Peyer's patch (tissue), 4 donors: ENCODE measurements at regions not wholly inside any gene's neighbourhood (a gene's known extent, or its start where the extent isn't known, plus 50 kb on each side); places are given as distances from the start of the nearest gene placed in this dataset.

Experiments
- DNase-seq, 3 donors: peaks; one replicate each; pipeline ENCODE4 v3.0.0-alpha.2; 2017 to 2019
- H3K27ac ChIP-seq, 4 donors: fragments of 200-600 bp; sonication (generic); one replicate each; pipeline ENCODE4 v1.5.1; 2016 to 2019
- H3K27me3 ChIP-seq, 2 donors: fragments of 200-600 bp; sonication (generic); one replicate each; pipeline ENCODE4 v1.5.1; 2019
- H3K36me3 ChIP-seq, 3 donors: fragments of 200-600 bp; sonication (generic); one replicate each; pipeline ENCODE4 v1.5.1; 2016 to 2019
- H3K4me1 ChIP-seq, 4 donors: fragments of 200-600 bp; sonication (generic); one replicate each; pipeline ENCODE4 v1.5.1; 2016 to 2019
- H3K4me3 ChIP-seq, 4 donors: fragments of 200-600 bp; sonication (generic); 1 replicate in 3 of 4; 2 replicates in 1 of 4; pipeline ENCODE4 v1.5.1; 2016 to 2019; ENCODE audit warnings: mild to moderate bottlenecking in 1 of 4
- H3K9me3 ChIP-seq, 4 donors: fragments of 200-600 bp; sonication (generic); one replicate each; pipeline ENCODE4 v1.5.1; 2016 to 2019; ENCODE audit warnings: mild to moderate bottlenecking in 1 of 4
- CTCF ChIP-seq, 6 experiments: fragments of 450-650 bp in 4 of 6; fragments of 200-600 bp in 2 of 6; sonication (generic) in 1 of 6; IDR thresholded peaks; one replicate each; pipeline ENCODE4 v1.5.1; 2017 to 2019; ENCODE audit warnings: antibody characterized with exemption in 6 of 6, mild to moderate bottlenecking in 3 of 6, moderate library complexity in 1 of 6
- POLR2A ChIP-seq, 2 donors: fragments of 450-650 bp; IDR thresholded peaks; one replicate each; pipeline ENCODE4 v1.5.1; 2017; ENCODE audit warnings: antibody characterized with exemption in 2 of 2, mild to moderate bottlenecking in 2 of 2, moderate library complexity in 2 of 2

- Histone ChIP-seq H3K27me3 (no peaks in the 10 kb centered on the region), H3K9me3 (no peaks in the 10 kb centered on the region), H3K36me3 (no peaks in the 10 kb centered on the region), H3K27ac (no peak overlapping the region), H3K4me1 (no peaks in the 10 kb centered on the region), H3K4me3 (no peak overlapping the region)
- no peak for TF ChIP-seq POLR2A (IDR thresholded peaks at IDR 0.05)
- TF ChIP-seq CTCF (IDR thresholded peaks at IDR 0.05): no peak
- no peak for DNase-seq
These were observed 370.3 kb downstream of the BMPER start for GRCh38 chr7:34275624-34276023.

DNA sequence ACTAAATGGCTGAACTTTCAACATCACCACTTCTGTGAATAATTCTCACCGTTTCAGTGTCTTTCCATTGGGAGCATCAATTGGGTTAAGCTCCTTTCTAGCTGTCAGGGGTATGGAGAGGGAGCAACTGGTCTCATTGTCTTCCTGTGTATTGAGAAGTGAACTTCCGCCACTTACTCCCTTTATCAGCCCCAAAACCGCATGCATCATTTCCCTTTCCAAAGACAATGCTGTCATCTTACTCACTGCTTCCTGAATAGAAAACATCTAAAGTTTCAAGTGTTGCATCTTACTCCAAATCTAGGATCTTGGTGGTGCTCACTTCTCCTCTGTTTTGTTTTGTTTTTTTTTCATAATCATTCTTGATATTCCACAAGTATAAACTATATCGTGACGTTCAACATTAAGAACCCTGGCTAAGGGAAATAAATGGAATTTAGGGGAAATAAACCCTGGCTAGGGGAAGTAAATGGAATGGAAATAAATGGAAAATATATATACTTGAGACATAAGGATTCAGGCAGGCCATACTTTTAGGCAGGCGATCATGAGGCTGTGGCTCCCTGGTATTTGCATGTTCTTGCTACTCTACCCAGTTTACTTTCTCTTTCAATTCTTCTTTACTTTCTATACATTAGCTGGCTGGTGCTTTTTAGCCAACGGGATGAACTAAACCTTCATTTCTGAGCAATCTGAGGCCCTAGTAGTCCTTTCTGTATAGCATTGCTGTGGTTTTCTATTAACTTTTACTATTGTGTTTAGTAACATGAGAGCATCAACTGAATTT, 371.9 kb downstream of the BMPER start:
- H3K27me3 ChIP-seq: no peaks in the 10 kb centered on the region
- H3K36me3 ChIP-seq: no peaks in the 10 kb centered on the region
- no peak for DNase-seq
- TF ChIP-seq CTCF (IDR thresholded peaks at IDR 0.05) (no peak), POLR2A (IDR thresholded peaks at IDR 0.05) (no peak)
- no peak overlapping the region for H3K4me3 ChIP-seq
- H3K9me3 ChIP-seq: peaks cover 0 to 5% (median 0%) of the 10 kb centered on the region in 4 donors
- H3K4me1 ChIP-seq: no peaks in the 10 kb centered on the region
- no peak overlapping the region for H3K27ac ChIP-seq

DNA sequence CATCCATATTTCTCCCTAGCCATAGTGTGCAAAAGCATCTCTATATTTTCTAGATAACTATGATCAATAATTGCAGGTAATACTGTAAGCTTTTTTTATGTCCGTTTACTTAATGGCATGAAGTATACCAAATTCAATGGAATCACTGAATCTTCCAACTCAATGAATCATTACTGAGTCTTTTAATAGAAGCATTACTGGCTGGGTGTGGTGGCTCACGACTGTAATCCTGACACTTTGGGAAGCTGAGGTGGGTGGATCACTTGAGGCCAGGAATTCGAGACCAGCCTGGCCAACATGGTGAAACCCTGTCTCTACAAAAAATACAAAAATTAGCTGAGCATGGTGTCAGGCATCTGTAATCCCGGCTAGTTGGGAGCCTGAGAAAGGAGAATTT, 372.5 kb downstream of the BMPER start:
- Histone ChIP-seq H3K4me3 (no peak overlapping the region), H3K36me3 (no peaks in the 10 kb centered on the region), H3K27me3 (no peaks in the 10 kb centered on the region), H3K9me3 (peaks cover 0 to 5% (median 0%) of the 10 kb centered on the region in 4 donors), H3K4me1 (no peaks in the 10 kb centered on the region), H3K27ac (no peak overlapping the region)
- no peak for DNase-seq
- TF ChIP-seq POLR2A (IDR thresholded peaks at IDR 0.05): no peak
- TF ChIP-seq CTCF (IDR thresholded peaks at IDR 0.05): no peak

DNA sequence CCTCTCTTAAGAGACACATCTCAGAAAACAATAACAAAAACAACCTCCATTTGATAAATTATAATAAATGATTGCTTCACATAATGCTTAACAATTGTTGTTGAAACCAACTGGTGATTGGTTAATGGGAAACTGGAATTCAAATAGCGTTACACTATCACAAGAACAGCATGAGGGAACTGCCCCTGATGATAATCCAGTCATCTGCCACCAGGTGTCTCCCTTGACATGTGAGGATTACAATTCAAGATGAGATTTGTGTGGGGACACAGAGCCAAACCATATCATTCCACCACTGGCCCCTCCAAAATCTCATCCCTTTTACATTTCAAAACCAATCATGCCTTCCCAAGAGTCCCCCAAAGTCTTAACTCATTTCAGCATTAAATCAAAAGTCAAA, 375.9 kb downstream of the BMPER start:
- Histone ChIP-seq H3K36me3 (no peaks in the 10 kb centered on the region), H3K4me1 (no peaks in the 10 kb centered on the region), H3K27me3 (no peaks in the 10 kb centered on the region), H3K4me3 (no peak overlapping the region), H3K27ac (no peak overlapping the region), H3K9me3 (peaks cover 0 to 5% (median 0%) of the 10 kb centered on the region in 4 donors)
- TF ChIP-seq CTCF (IDR thresholded peaks at IDR 0.05) (no peak), POLR2A (IDR thresholded peaks at IDR 0.05) (no peak)
- DNase-seq: no peak

DNA sequence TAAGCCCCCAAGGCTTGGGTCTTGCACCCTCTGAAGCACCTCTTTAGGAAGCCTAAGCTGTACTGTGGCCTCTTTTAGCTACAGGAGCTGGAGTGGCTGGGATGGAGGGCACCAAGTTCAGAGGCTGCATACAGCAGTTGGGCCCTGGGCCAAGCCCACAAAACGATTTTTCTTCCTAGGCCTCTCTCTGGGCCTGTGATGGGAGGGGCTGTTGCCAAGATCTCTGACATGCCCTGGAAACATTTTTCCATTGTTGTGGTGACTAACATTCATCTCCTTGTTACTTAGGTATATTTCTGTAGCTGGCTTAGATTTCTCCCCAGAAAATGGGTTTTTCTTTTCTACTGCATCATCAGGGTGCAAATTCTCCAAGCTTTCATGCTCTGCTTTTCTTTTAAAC, 375.7 kb upstream of the NPSR1 start:
- H3K4me3 ChIP-seq: no peak overlapping the region

More for the DNA sequence above, 375.7 kb upstream of the NPSR1 start:
- no peak for DNase-seq
- no peaks in the 10 kb centered on the region for H3K4me1 ChIP-seq
- TF ChIP-seq CTCF (IDR thresholded peaks at IDR 0.05) (no peak), POLR2A (IDR thresholded peaks at IDR 0.05) (no peak)
- no peak overlapping the region for H3K27ac ChIP-seq
- H3K9me3 ChIP-seq: peaks cover 0 to 5% (median 0%) of the 10 kb centered on the region in 4 donors
- H3K27me3 ChIP-seq: no peaks in the 10 kb centered on the region
- no peaks in the 10 kb centered on the region for H3K36me3 ChIP-seq
